ENCODE measurements at regions not wholly inside any gene's neighbourhood (a gene's known extent, or its start where the extent isn't known, plus 50 kb on each side); places are given as distances from the start of the nearest gene placed in this dataset.

- no peak overlapping the region for H3K4me3 ChIP-seq (ENCODE audit: low read depth, low read length)
- POLR2A ChIA-PET, result no interaction called here
- no peak for DNase-seq (ENCODE audit: low read depth)
- TF ChIP-seq, protein P1, sequence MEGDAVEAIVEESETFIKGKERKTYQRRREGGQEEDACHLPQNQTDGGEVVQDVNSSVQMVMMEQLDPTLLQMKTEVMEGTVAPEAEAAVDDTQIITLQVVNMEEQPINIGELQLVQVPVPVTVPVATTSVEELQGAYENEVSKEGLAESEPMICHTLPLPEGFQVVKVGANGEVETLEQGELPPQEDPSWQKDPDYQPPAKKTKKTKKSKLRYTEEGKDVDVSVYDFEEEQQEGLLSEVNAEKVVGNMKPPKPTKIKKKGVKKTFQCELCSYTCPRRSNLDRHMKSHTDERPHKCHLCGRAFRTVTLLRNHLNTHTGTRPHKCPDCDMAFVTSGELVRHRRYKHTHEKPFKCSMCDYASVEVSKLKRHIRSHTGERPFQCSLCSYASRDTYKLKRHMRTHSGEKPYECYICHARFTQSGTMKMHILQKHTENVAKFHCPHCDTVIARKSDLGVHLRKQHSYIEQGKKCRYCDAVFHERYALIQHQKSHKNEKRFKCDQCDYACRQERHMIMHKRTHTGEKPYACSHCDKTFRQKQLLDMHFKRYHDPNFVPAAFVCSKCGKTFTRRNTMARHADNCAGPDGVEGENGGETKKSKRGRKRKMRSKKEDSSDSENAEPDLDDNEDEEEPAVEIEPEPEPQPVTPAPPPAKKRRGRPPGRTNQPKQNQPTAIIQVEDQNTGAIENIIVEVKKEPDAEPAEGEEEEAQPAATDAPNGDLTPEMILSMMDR (IDR thresholded peaks at IDR 0.05; ENCODE audit: insufficient read depth, low read depth, low read length), result no peak
- CTCF ChIA-PET, result interaction anchor here (0.7 to 1.8 kb wide), 2 partner anchors 28 to 43 kb away, joined by 3 to 5 read pairs; no protein-coding TSS in a partner anchor
- peaks cover 2% of the 10 kb centered on the region; the same call in 1 of the 2 replicates for H3K27me3 ChIP-seq (ENCODE audit: control insufficient read depth, insufficient read depth, low read length)
- H3K36me3 ChIP-seq (ENCODE audit: control insufficient read depth, insufficient read depth, low read length), result no peaks in the 10 kb centered on the region
These were observed 211.7 kb upstream of the CST7 start for GRCh38 chr20:24737212-24737850.

DNA sequence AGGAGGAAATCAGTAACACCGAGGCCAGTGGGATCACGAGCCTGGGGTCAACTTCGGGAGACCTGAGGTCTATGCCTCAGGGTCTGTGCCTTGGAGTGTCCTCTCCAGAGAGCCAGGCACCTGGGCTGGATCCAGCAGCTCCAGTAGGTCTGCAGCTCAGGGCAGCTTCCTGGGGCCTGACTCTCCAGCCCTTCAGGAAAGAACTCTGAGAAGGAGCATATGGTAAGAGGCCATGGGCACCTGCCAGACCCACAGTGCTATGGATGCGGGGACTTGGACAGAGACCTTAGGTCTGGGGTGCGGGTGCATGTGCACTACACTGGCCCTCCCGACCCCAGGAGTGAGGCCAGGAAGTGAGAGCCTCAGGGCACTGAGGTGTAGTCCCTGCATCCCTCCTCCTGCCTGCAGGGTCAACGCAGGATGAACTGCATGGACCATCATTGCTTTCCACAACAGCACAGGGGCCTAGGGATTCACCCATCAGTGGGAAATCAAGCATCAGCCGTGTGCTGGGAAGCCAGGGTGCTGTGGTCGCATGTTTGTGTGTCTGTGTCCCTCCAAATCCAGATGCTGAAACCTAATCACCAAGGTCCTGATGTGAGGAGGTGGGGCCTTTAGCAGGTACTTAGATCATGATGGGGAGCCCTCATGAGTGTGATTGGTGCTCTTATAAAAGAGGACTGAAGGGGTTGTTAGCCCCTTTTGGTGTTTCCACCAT, 210.9 kb upstream of the CST7 start:
- Histone ChIP-seq H3K27me3 (ENCODE audit: control insufficient read depth, insufficient read depth, low read length) (no peaks in the 10 kb centered on the region), H3K4me3 (ENCODE audit: low read depth, low read length) (no peak overlapping the region), H3K36me3 (ENCODE audit: control insufficient read depth, insufficient read depth, low read length) (no peaks in the 10 kb centered on the region)
- no peak for DNase-seq (ENCODE audit: low read depth)
- ChIA-PET CTCF (interaction anchor here (1.8 kb wide), 1 partner anchor 43 kb away, joined by 5 read pairs; no protein-coding TSS in a partner anchor), POLR2A (no interaction called here)
- TF ChIP-seq, protein P1 (IDR thresholded peaks at IDR 0.05; ENCODE audit: insufficient read depth, low read depth, low read length), result no peak

GRCh38 chr20:24738981-24739633, 210.0 kb upstream of the CST7 start:
- CTCF ChIA-PET, result interaction anchor here (1.8 kb wide), 1 partner anchor 42 kb away, joined by 5 read pairs; no protein-coding TSS in a partner anchor
- H3K36me3 ChIP-seq (ENCODE audit: control insufficient read depth, insufficient read depth, low read length), result no peaks in the 10 kb centered on the region
- DNase-seq (ENCODE audit: low read depth), result no peak
- POLR2A ChIA-PET, result no interaction called here
- peaks cover 1% of the 10 kb centered on the region; the same call in 1 of the 2 replicates for H3K27me3 ChIP-seq (ENCODE audit: control insufficient read depth, insufficient read depth, low read length)
- no peak overlapping the region for H3K4me3 ChIP-seq (ENCODE audit: low read depth, low read length)
- TF ChIP-seq, protein P1 (IDR thresholded peaks at IDR 0.05; ENCODE audit: insufficient read depth, low read depth, low read length), result no peak

- DNase-seq (ENCODE audit: low read depth), result no peak
- ChIA-PET POLR2A (no interaction called here), CTCF (no interaction called here)
- Histone ChIP-seq H3K4me3 (ENCODE audit: low read depth, low read length) (no peak overlapping the region), H3K27me3 (ENCODE audit: control insufficient read depth, insufficient read depth, low read length) (peaks cover 1% of the 10 kb centered on the region; the same call in 1 of the 2 replicates), H3K36me3 (ENCODE audit: control insufficient read depth, insufficient read depth, low read length) (no peaks in the 10 kb centered on the region)
- TF ChIP-seq, protein P1 (IDR thresholded peaks at IDR 0.05; ENCODE audit: insufficient read depth, low read depth, low read length), result no peak
These were observed 209.3 kb upstream of the CST7 start for GRCh38 chr20:24739746-24740145.

DNA sequence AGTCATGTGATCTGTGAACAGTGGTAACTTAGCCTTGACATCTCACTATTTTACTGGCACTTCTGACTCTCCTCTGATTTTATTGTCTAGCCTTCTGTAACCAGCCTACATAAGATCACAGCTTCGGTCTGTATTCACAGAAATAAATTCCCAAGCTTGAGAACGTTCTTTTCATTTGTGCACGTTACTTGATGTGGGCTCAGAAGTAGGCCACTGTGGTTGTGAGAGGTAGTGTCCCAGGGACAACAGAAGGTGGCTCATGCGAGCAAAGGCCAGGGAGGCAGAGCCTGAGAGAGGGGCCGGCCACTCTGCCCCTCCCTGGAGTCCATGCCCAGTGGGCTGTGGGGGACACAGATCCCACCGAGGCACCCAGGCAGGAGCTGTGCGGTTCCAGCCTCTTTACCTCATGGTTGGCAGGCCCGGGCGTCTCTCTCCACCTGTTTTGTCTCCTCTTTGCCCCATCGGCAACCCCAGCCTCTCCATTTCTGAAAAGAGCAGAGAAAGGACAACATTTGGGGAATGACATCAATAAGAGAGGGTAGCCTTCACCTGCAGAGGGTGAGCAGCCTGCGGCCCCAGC, 207.5 kb upstream of the CST7 start:
- POLR2A ChIA-PET, result no interaction called here

More for the DNA sequence above, 207.5 kb upstream of the CST7 start:
- H3K4me3 ChIP-seq (ENCODE audit: low read depth, low read length), result no peak overlapping the region
- TF ChIP-seq, protein P1 (IDR thresholded peaks at IDR 0.05; ENCODE audit: insufficient read depth, low read depth, low read length), result no peak
- no peak for DNase-seq (ENCODE audit: low read depth)
- H3K36me3 ChIP-seq (ENCODE audit: control insufficient read depth, insufficient read depth, low read length), result no peaks in the 10 kb centered on the region
- CTCF ChIA-PET, result no interaction called here
- H3K27me3 ChIP-seq (ENCODE audit: control insufficient read depth, insufficient read depth, low read length), result peaks cover 1% of the 10 kb centered on the region; the same call in 1 of the 2 replicates
